ENCODE measurements at regions not wholly inside any gene's neighbourhood (a gene's known extent, or its start where the extent isn't known, plus 50 kb on each side); places are given as distances from the start of the nearest gene placed in this dataset.

GRCh38 chr6:150456466-150456865, 87.7 kb downstream of the IYD start:
- Histone ChIP-seq H3K36me3 (ENCODE audit: insufficient read depth) (no peaks in the 10 kb centered on the region), H3K4me3 (ENCODE audit: low read depth, low read length) (no peak overlapping the region), H3K27ac (ENCODE audit: low read depth) (no peak overlapping the region), H3K4me1 (ENCODE audit: insufficient read depth) (no peaks in the 10 kb centered on the region)
- DNase-seq (ENCODE audit: extremely low spot score) = no peak
- 78% methylated on average over 7 of the region's 7 CpGs for whole genome bisulfite sequencing

GRCh38 chr6:150456902-150457643, 88.3 kb downstream of the IYD start:
- DNase-seq (ENCODE audit: extremely low spot score) = no peak
- H3K4me3 ChIP-seq (ENCODE audit: low read depth, low read length) = no peak overlapping the region
- 84% methylated on average over 7 of the region's 7 CpGs for WGBS

GRCh38 chr6:150458579-150458978, 89.8 kb downstream of the IYD start:
- H3K4me3 ChIP-seq (ENCODE audit: low read depth, low read length) = no peak overlapping the region
- H3K4me1 ChIP-seq (ENCODE audit: insufficient read depth) = no peaks in the 10 kb centered on the region
- no peak for DNase-seq (ENCODE audit: extremely low spot score)
- H3K36me3 ChIP-seq (ENCODE audit: insufficient read depth) = no peaks in the 10 kb centered on the region
- WGBS = 61% methylated on average over 5 of the region's 5 CpGs
- H3K27ac ChIP-seq (ENCODE audit: low read depth) = no peak overlapping the region

More at GRCh38 chr6:150456902-150457643, 88.3 kb downstream of the IYD start:
- Histone ChIP-seq H3K27ac (ENCODE audit: low read depth) (no peak overlapping the region), H3K36me3 (ENCODE audit: insufficient read depth) (no peaks in the 10 kb centered on the region), H3K4me1 (ENCODE audit: insufficient read depth) (no peaks in the 10 kb centered on the region)

GRCh38 chr6:150463852-150464251, 95.0 kb downstream of the IYD start:
- no peak for DNase-seq (ENCODE audit: extremely low spot score)
- Histone ChIP-seq H3K27ac (ENCODE audit: low read depth) (no peak overlapping the region), H3K4me3 (ENCODE audit: low read depth, low read length) (no peak overlapping the region), H3K36me3 (ENCODE audit: insufficient read depth) (no peaks in the 10 kb centered on the region), H3K4me1 (ENCODE audit: insufficient read depth) (no peaks in the 10 kb centered on the region)
- WGBS = 96% methylated on average over 5 of the region's 5 CpGs

GRCh38 chr6:150464966-150465365, 96.2 kb downstream of the IYD start:
- H3K4me1 ChIP-seq (ENCODE audit: insufficient read depth) = no peaks in the 10 kb centered on the region

GRCh38 chr6:150465610-150466009, 96.8 kb downstream of the IYD start:
- Histone ChIP-seq H3K36me3 (ENCODE audit: insufficient read depth) (no peaks in the 10 kb centered on the region), H3K27ac (ENCODE audit: low read depth) (peak overlapping the region; percentile 1), H3K4me1 (ENCODE audit: insufficient read depth) (no peaks in the 10 kb centered on the region), H3K4me3 (ENCODE audit: low read depth, low read length) (no peak overlapping the region)
- no peak for DNase-seq (ENCODE audit: extremely low spot score)
- WGBS = 72% methylated on average over 5 of the region's 5 CpGs

More at GRCh38 chr6:150464966-150465365, 96.2 kb downstream of the IYD start:
- Histone ChIP-seq H3K4me3 (ENCODE audit: low read depth, low read length) (no peak overlapping the region), H3K27ac (ENCODE audit: low read depth) (no peak overlapping the region), H3K36me3 (ENCODE audit: insufficient read depth) (no peaks in the 10 kb centered on the region)
- WGBS = 75% methylated on average over 2 of the region's 2 CpGs
- DNase-seq (ENCODE audit: extremely low spot score) = no peak

GRCh38 chr6:150466196-150466595, 97.4 kb downstream of the IYD start:
- Histone ChIP-seq H3K4me3 (ENCODE audit: low read depth, low read length) (no peak overlapping the region), H3K36me3 (ENCODE audit: insufficient read depth) (no peaks in the 10 kb centered on the region), H3K4me1 (ENCODE audit: insufficient read depth) (no peaks in the 10 kb centered on the region), H3K27ac (ENCODE audit: low read depth) (no peak overlapping the region)
- no peak for DNase-seq (ENCODE audit: extremely low spot score)
- WGBS = 68% methylated on average over 5 of the region's 5 CpGs

GRCh38 chr6:150470131-150470530, 101.3 kb downstream of the IYD start:
- no peak overlapping the region for H3K4me3 ChIP-seq (ENCODE audit: low read depth, low read length)
- DNase-seq (ENCODE audit: extremely low spot score) = no peak
- no peak overlapping the region for H3K27ac ChIP-seq (ENCODE audit: low read depth)
- WGBS = 69% methylated on average over 3 of the region's 3 CpGs
- no peaks in the 10 kb centered on the region for H3K4me1 ChIP-seq (ENCODE audit: insufficient read depth)
- H3K36me3 ChIP-seq (ENCODE audit: insufficient read depth) = no peaks in the 10 kb centered on the region

- WGBS = 93% methylated on average over 6 of the region's 6 CpGs
- no peaks in the 10 kb centered on the region for H3K36me3 ChIP-seq (ENCODE audit: insufficient read depth)
- DNase-seq (ENCODE audit: extremely low spot score) = no peak
- H3K4me1 ChIP-seq (ENCODE audit: insufficient read depth) = no peaks in the 10 kb centered on the region
- H3K27ac ChIP-seq (ENCODE audit: low read depth) = no peak overlapping the region
- no peak overlapping the region for H3K4me3 ChIP-seq (ENCODE audit: low read depth, low read length)
These were observed 102.3 kb downstream of the IYD start for GRCh38 chr6:150470960-150471665.

GRCh38 chr6:150478656-150479545, 110.1 kb downstream of the IYD start:
- 39% methylated on average over 7 of the region's 7 CpGs for WGBS
- Histone ChIP-seq H3K4me3 (ENCODE audit: low read depth, low read length) (no peak overlapping the region), H3K27ac (ENCODE audit: low read depth) (no peak overlapping the region), H3K4me1 (ENCODE audit: insufficient read depth) (no peaks in the 10 kb centered on the region), H3K36me3 (ENCODE audit: insufficient read depth) (no peaks in the 10 kb centered on the region)
- DNase-seq (ENCODE audit: extremely low spot score) = no peak

GRCh38 chr6:150482883-150483409, 114.1 kb downstream of the IYD start:
- 88% methylated on average over 4 of the region's 4 CpGs for WGBS
- Histone ChIP-seq H3K27ac (ENCODE audit: low read depth) (no peak overlapping the region), H3K36me3 (ENCODE audit: insufficient read depth) (no peaks in the 10 kb centered on the region), H3K4me1 (ENCODE audit: insufficient read depth) (no peaks in the 10 kb centered on the region), H3K4me3 (ENCODE audit: low read depth, low read length) (no peak overlapping the region)
- DNase-seq (ENCODE audit: extremely low spot score) = no peak

- no peak overlapping the region for H3K4me3 ChIP-seq (ENCODE audit: low read depth, low read length)
- 90% methylated on average over 3 of the region's 3 CpGs for WGBS
- H3K4me1 ChIP-seq (ENCODE audit: insufficient read depth) = no peaks in the 10 kb centered on the region
- no peaks in the 10 kb centered on the region for H3K36me3 ChIP-seq (ENCODE audit: insufficient read depth)
- H3K27ac ChIP-seq (ENCODE audit: low read depth) = no peak overlapping the region
- DNase-seq (ENCODE audit: extremely low spot score) = no peak
These were observed 114.3 kb upstream of the PLEKHG1 start for GRCh38 chr6:150485161-150485958.

GRCh38 chr6:150486048-150486447, 113.6 kb upstream of the PLEKHG1 start:
- Histone ChIP-seq H3K4me3 (ENCODE audit: low read depth, low read length) (no peak overlapping the region), H3K36me3 (ENCODE audit: insufficient read depth) (no peaks in the 10 kb centered on the region), H3K4me1 (ENCODE audit: insufficient read depth) (no peaks in the 10 kb centered on the region), H3K27ac (ENCODE audit: low read depth) (no peak overlapping the region)
- 64% methylated on average over 6 of the region's 6 CpGs for WGBS
- DNase-seq (ENCODE audit: extremely low spot score) = no peak

Data from urinary bladder (tissue), 3 donors.